Stomach smooth muscle (tissue), 2 donors: ENCODE measurements at regions not wholly inside any gene's neighbourhood (a gene's known extent, or its start where the extent isn't known, plus 50 kb on each side); places are given as distances from the start of the nearest gene placed in this dataset.
"Not testable (repeated sequence)": the region's sequence is repeated elsewhere in the genome, so short reads cannot be mapped to it uniquely, and the experiment has no call there.

Source experiments
- H3K27ac ChIP-seq: one replicate; pipeline ENCODE4 v1.7.0; 2013; ENCODE audit warnings: mild to moderate bottlenecking, low read length, inconsistent platforms
- H3K27me3 ChIP-seq, 2 donors: one replicate each; pipeline ENCODE4 v1.7.0; 2013; ENCODE audit warnings: low read length in 2 of 2; ENCODE audit not compliant: insufficient read depth in 2 of 2, control insufficient read depth in 1 of 2
- H3K36me3 ChIP-seq, 2 donors: one replicate each; pipeline ENCODE4 v1.7.0; 2013; ENCODE audit warnings: low read length in 2 of 2; ENCODE audit not compliant: control insufficient read depth in 2 of 2, insufficient read depth in 2 of 2
- H3K4me1 ChIP-seq: one replicate; pipeline ENCODE4 v1.7.0; 2013; ENCODE audit warnings: low read length; ENCODE audit not compliant: control insufficient read depth, insufficient read depth
- H3K4me3 ChIP-seq, 2 donors: one replicate each; pipeline ENCODE4 v1.7.0; 2013; ENCODE audit warnings: low read length in 2 of 2
- H3K9ac ChIP-seq, 2 donors: one replicate each; pipeline ENCODE4 v1.7.0; 2013; ENCODE audit warnings: low read length in 2 of 2, mild to moderate bottlenecking in 1 of 2
- H3K9me3 ChIP-seq, 2 donors: one replicate each; pipeline ENCODE4 v1.7.0; 2013; ENCODE audit warnings: low read length in 2 of 2; ENCODE audit not compliant: control insufficient read depth in 2 of 2
- donor health status: healthy.
- donor health status: Pancreatic carcinoma.

DNA sequence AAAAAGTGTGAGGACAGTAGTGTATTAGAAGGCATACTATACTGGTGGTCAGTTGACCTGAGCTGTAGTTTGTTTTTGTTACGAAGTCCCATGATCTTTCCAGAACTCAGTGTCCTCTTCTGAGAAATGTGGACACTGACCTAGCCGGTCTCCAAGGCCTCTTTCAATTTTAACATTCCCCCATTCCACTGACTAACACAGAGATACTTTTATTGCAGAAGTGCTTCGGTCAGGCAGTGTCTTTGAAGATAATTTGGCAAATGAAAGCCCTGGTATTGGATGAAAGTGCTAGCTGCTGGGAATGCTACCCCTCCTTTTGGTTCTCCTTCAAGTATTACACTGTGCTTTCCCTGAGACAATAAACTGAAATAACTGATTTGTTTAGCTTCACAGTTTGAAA lies 89.4 kb downstream of the LMO4 start:
- H3K36me3 ChIP-seq: no peaks in the 10 kb centered on the region

DNA sequence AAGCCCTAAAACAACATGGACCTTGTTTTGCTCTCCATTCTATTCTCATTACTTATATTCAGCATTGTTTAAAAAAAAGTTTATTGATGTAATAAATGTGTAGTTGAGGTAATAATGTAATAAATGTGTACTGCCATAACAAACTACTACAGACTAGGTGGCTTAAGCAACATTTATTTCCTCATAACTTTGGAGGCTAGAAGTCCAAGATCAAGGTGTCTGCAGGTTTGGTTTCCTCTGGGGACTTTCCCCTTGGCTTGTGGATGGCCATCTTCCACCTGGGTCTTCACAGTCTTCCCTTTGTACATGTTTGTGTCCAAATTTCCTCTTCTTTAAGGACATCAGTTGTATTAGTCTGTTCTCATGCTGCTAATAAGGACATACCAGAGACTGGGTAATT lies 93.1 kb downstream of the LMO4 start:
- Histone ChIP-seq H3K27me3 (no peaks in the 10 kb centered on the region), H3K36me3 (no peaks in the 10 kb centered on the region), H3K9me3 (no peaks in the 10 kb centered on the region), H3K27ac (no peak overlapping the region), H3K4me1 (no peaks in the 10 kb centered on the region), H3K4me3 (no peak overlapping the region), H3K9ac (no peak overlapping the region)

More for the DNA sequence above, 89.4 kb downstream of the LMO4 start:
- H3K27ac ChIP-seq: no peak overlapping the region
- H3K4me1 ChIP-seq: no peaks in the 10 kb centered on the region
- H3K9me3 ChIP-seq: no peaks in the 10 kb centered on the region
- no peak overlapping the region for H3K4me3 ChIP-seq
- H3K27me3 ChIP-seq: no peaks in the 10 kb centered on the region
- no peak overlapping the region for H3K9ac ChIP-seq

DNA sequence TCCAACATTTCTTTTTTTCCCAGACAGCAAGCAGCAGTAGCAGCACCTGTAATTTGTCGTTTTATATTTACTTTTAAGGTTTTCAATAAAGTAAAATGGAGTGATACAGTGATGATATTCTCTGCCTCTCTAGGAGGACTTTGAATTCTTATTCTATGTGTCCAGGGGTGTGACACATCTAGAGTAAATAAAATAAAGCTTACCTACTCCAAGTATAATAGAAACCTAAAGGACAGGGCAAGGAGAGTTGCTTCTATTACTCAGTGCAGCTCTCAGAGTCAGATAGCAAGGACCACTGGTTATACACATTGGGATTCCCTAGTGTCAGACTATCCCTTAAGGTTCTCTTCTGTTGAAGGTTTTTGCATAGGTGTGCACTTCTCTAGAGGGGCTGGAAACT lies 95.9 kb downstream of the LMO4 start:
- Histone ChIP-seq H3K4me3 (no peak overlapping the region), H3K27ac (no peak overlapping the region), H3K27me3 (no peaks in the 10 kb centered on the region), H3K36me3 (no peaks in the 10 kb centered on the region), H3K4me1 (no peaks in the 10 kb centered on the region), H3K9me3 (no peaks in the 10 kb centered on the region), H3K9ac (no peak overlapping the region)

GRCh38 chr1:87426463-87427249 lies 98.0 kb downstream of the LMO4 start:
- no peaks in the 10 kb centered on the region for H3K36me3 ChIP-seq
- no peaks in the 10 kb centered on the region for H3K4me1 ChIP-seq
- no peak overlapping the region for H3K27ac ChIP-seq
- H3K4me3 ChIP-seq: no peak overlapping the region
- H3K9ac ChIP-seq: no peak overlapping the region
- no peaks in the 10 kb centered on the region for H3K27me3 ChIP-seq
- no peaks in the 10 kb centered on the region for H3K9me3 ChIP-seq

DNA sequence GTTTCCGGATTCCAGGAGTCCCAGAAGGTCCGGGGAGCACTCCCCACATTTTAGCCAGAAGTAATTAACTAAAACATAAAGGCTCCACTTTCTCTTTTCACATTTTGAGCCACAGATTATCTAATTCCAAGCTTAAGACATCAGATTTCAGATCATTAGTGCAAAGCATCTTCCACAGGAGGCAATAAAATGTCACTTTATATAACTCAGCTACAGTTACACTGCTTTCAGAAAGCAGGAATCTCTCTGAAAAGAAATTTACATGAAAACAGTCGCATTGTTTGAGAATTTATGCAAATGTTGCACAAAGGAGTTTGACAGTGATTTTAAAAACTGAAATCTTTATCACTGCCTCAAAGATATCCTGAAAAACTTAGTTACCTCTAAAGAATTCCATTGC lies 99.7 kb downstream of the LMO4 start:
- Histone ChIP-seq H3K9me3 (no peaks in the 10 kb centered on the region), H3K9ac (no peak overlapping the region), H3K4me3 (no peak overlapping the region), H3K27ac (no peak overlapping the region), H3K4me1 (no peaks in the 10 kb centered on the region), H3K36me3 (no peaks in the 10 kb centered on the region), H3K27me3 (no peaks in the 10 kb centered on the region)

- no peaks in the 10 kb centered on the region for H3K4me1 ChIP-seq
- H3K9ac ChIP-seq: no peak overlapping the region
- H3K36me3 ChIP-seq: no peaks in the 10 kb centered on the region
- no peak overlapping the region for H3K27ac ChIP-seq
- H3K27me3 ChIP-seq: no peaks in the 10 kb centered on the region
- H3K4me3 ChIP-seq: no peak overlapping the region
- no peaks in the 10 kb centered on the region for H3K9me3 ChIP-seq
These were observed 100.2 kb downstream of the LMO4 start for GRCh38 chr1:87428883-87429282.

DNA sequence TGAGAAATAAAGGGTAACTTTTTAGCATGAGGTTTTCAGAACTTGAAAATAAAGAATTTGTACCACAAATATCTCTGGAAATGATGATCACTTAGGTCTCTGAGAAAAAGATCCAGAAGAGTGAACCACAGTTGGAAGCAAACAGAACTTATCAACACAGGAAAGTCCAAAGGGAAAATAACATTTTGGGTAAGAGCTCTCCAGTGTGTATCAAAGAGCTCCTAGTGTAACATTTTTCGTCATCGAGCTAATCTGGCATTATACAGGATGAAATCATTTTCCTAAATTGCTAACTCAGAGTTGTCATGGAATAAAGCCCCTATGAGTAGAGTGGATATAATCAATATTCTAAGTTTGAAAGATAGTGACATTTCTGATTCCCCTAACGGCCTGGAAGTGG lies 104.0 kb downstream of the LMO4 start:
- Histone ChIP-seq H3K27ac (no peak overlapping the region), H3K27me3 (no peaks in the 10 kb centered on the region), H3K36me3 (no peaks in the 10 kb centered on the region), H3K9me3 (no peaks in the 10 kb centered on the region), H3K9ac (no peak overlapping the region), H3K4me1 (no peaks in the 10 kb centered on the region), H3K4me3 (no peak overlapping the region)

GRCh38 chr1:87433101-87433500 lies 104.4 kb downstream of the LMO4 start:
- not testable (repeated sequence) for H3K36me3 ChIP-seq, H3K9me3 ChIP-seq, H3K9ac ChIP-seq, H3K4me3 ChIP-seq, H3K27me3 ChIP-seq, H3K4me1 ChIP-seq, H3K27ac ChIP-seq

DNA sequence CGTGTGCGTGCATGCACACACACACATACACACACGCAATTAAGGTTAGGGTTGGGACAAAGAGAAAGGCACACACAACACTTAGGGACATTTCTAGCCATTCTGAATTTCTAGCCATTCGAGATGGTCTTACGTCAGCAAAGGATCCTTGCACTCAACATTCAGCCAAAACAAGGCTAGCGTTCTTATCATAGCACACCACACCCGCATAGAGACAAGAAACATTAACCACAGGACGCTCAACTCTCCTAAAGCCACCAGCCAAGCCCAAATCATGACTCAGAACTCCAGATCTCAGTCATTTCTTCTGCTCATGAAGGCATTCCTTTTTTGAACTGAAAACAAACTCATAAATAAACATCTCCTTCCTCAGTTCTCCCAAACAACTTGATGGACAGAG lies 106.8 kb downstream of the LMO4 start:
- Histone ChIP-seq H3K4me3 (no peak overlapping the region), H3K27ac (no peak overlapping the region), H3K4me1 (no peaks in the 10 kb centered on the region), H3K9me3 (no peaks in the 10 kb centered on the region), H3K9ac (no peak overlapping the region), H3K27me3 (no peaks in the 10 kb centered on the region), H3K36me3 (no peaks in the 10 kb centered on the region)

- H3K4me1 ChIP-seq, H3K36me3 ChIP-seq, H3K4me3 ChIP-seq, H3K9me3 ChIP-seq, H3K27ac ChIP-seq, H3K27me3 ChIP-seq, H3K9ac ChIP-seq: not testable (repeated sequence)
These were observed 107.4 kb downstream of the LMO4 start for GRCh38 chr1:87436115-87436514.

GRCh38 chr1:87436534-87436933 lies 107.9 kb downstream of the LMO4 start:
- no peak overlapping the region for H3K4me3 ChIP-seq
- H3K27me3 ChIP-seq: no peaks in the 10 kb centered on the region
- no peaks in the 10 kb centered on the region for H3K36me3 ChIP-seq
- no peaks in the 10 kb centered on the region for H3K4me1 ChIP-seq
- no peaks in the 10 kb centered on the region for H3K9me3 ChIP-seq
- H3K27ac ChIP-seq: no peak overlapping the region
- H3K9ac ChIP-seq: no peak overlapping the region
